Naive B cell (primary cell): ENCODE measurements at regions not wholly inside any gene's neighbourhood (a gene's known extent, or its start where the extent isn't known, plus 50 kb on each side); places are given as distances from the start of the nearest gene placed in this dataset.

Experiments
- ATAC-seq, 2 donors: fragments of 150-1000 bp; cut with Tn5 transposase; 2 replicates each; pipeline ENCODE4 v1.10.0; 2021; ENCODE audit warnings: low read depth in 2 of 2, mild to moderate bottlenecking in 2 of 2, moderate library complexity in 2 of 2
- DNase-seq: peaks from one replicate; pipeline ENCODE4 v3.0.0; 2022
- H3K27ac Mint-ChIP-seq, 6 donors: one replicate each; pipeline ENCODE4 v1.8.0; 2020 to 2022; ENCODE audit warnings: mild to moderate bottlenecking in 6 of 6, mixed read lengths in 6 of 6, moderate library complexity in 5 of 6, inconsistent platforms in 2 of 6
- H3K27me3 Mint-ChIP-seq, 3 donors: one replicate each; pipeline ENCODE4 v1.8.0; 2021 to 2022; ENCODE audit warnings: mixed read lengths in 3 of 3, mild to moderate bottlenecking in 1 of 3
- H3K36me3 Mint-ChIP-seq, 2 donors: one replicate each; pipeline ENCODE4 v1.8.0; 2020 to 2022; ENCODE audit warnings: mixed read lengths in 2 of 2, inconsistent platforms in 1 of 2, mild to moderate bottlenecking in 1 of 2
- H3K4me1 Mint-ChIP-seq, 3 donors: one replicate each; pipeline ENCODE4 v1.8.0; 2020 to 2022; ENCODE audit warnings: mixed read lengths in 3 of 3, inconsistent platforms in 1 of 3, mild to moderate bottlenecking in 1 of 3, moderate library complexity in 1 of 3
- H3K4me3 Mint-ChIP-seq, 8 donors: one replicate each; pipeline ENCODE4 v1.8.0; 2020 to 2022; ENCODE audit warnings: mild to moderate bottlenecking in 8 of 8, mixed read lengths in 8 of 8, moderate library complexity in 8 of 8, inconsistent platforms in 2 of 8
- H3K9me3 Mint-ChIP-seq, 7 donors: one replicate each; pipeline ENCODE4 v1.8.0; 2020 to 2022; ENCODE audit warnings: mixed read lengths in 7 of 7, mild to moderate bottlenecking in 5 of 7, inconsistent platforms in 2 of 7, moderate library complexity in 1 of 7

- no peak for ATAC-seq
- H3K4me3 Mint-ChIP-seq = no peak overlapping the region
- no peak overlapping the region for H3K27ac Mint-ChIP-seq
- H3K9me3 Mint-ChIP-seq = peaks cover 0 to 7% (median 4%) of the 10 kb centered on the region in 7 donors
- H3K4me1 Mint-ChIP-seq = no peaks in the 10 kb centered on the region
- H3K36me3 Mint-ChIP-seq = no peaks in the 10 kb centered on the region
- no peak for DNase-seq
- H3K27me3 Mint-ChIP-seq = no peaks in the 10 kb centered on the region
Measured at GRCh38 chrX:66544181-66544580, 94.7 kb downstream of the EDA2R start.

GRCh38 chrX:66504481-66504880, 134.4 kb downstream of the EDA2R start:
- ATAC-seq = no peak
- Mint-ChIP-seq H3K4me3 (no peak overlapping the region), H3K36me3 (no peaks in the 10 kb centered on the region), H3K4me1 (no peaks in the 10 kb centered on the region), H3K9me3 (peaks cover 2 to 30% (median 8%) of the 10 kb centered on the region in 7 donors), H3K27me3 (peaks cover 0 to 5% (median 0%) of the 10 kb centered on the region in 3 donors), H3K27ac (peak overlapping the region in 1 of 6 donors; percentile 56)
- DNase-seq = no peak

- Mint-ChIP-seq H3K4me3 (no peak overlapping the region), H3K4me1 (no peaks in the 10 kb centered on the region), H3K36me3 (no peaks in the 10 kb centered on the region), H3K9me3 (peaks cover 0 to 11% (median 3%) of the 10 kb centered on the region in 7 donors), H3K27me3 (no peaks in the 10 kb centered on the region), H3K27ac (no peak overlapping the region)
- ATAC-seq = no peak
- no peak for DNase-seq
Measured at GRCh38 chrX:66498672-66499296, 140.1 kb downstream of the EDA2R start.

GRCh38 chrX:66489339-66489738, 149.5 kb downstream of the EDA2R start:
- no peak overlapping the region for H3K4me3 Mint-ChIP-seq

More at GRCh38 chrX:66489339-66489738, 149.5 kb downstream of the EDA2R start:
- ATAC-seq (no peak), DNase-seq (no peak)
- peaks cover 0 to 8% (median 1%) of the 10 kb centered on the region in 7 donors for H3K9me3 Mint-ChIP-seq
- H3K27ac Mint-ChIP-seq = no peak overlapping the region
- H3K36me3 Mint-ChIP-seq = no peaks in the 10 kb centered on the region
- peaks cover 0 to 7% (median 3%) of the 10 kb centered on the region in 3 donors for H3K27me3 Mint-ChIP-seq
- H3K4me1 Mint-ChIP-seq = no peaks in the 10 kb centered on the region
